LNCaP clone FGC (cell line): ENCODE measurements at regions not wholly inside any gene's neighbourhood (a gene's known extent, or its start where the extent isn't known, plus 50 kb on each side); places are given as distances from the start of the nearest gene placed in this dataset.

Source experiments
- DNase-seq: peaks from one replicate; pipeline ENCODE4 v3.0.0-alpha.2; 2011; ENCODE audit warnings: low read depth
- H3K4me3 ChIP-seq: 2 replicates; pipeline ENCODE4 v1.5.1; 2011; ENCODE audit warnings: mild to moderate bottlenecking, low read depth, low read length, control low read depth
- TF ChIP-seq, protein P1 (sequence below): IDR thresholded peaks from 2 replicates; pipeline ENCODE4 v1.5.1; 2012; ENCODE audit warnings: mild to moderate bottlenecking; ENCODE audit not compliant: control insufficient read depth, insufficient read depth; ENCODE audit errors: extremely low read depth

DNA sequence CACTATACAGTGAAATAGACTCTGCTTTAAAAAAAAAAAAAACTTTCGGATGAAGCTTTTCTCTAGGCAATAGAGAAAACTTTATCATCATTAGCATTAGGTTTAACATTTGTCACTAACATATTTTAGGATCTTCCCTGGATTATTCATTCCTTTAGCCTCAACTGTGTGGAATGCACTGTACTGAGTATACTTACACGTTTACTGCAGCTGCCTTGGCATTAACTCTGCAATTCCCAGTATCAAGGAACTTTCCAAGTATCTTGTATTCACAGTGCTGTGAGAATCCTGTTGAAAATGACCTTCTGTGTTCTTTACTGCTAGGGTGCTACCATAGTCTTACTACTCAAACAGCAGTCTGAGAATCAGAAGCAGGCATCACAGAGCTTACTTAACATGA is 328.2 kb upstream of the COL3A1 start:
- no peak for DNase-seq
- TF ChIP-seq, protein P1, sequence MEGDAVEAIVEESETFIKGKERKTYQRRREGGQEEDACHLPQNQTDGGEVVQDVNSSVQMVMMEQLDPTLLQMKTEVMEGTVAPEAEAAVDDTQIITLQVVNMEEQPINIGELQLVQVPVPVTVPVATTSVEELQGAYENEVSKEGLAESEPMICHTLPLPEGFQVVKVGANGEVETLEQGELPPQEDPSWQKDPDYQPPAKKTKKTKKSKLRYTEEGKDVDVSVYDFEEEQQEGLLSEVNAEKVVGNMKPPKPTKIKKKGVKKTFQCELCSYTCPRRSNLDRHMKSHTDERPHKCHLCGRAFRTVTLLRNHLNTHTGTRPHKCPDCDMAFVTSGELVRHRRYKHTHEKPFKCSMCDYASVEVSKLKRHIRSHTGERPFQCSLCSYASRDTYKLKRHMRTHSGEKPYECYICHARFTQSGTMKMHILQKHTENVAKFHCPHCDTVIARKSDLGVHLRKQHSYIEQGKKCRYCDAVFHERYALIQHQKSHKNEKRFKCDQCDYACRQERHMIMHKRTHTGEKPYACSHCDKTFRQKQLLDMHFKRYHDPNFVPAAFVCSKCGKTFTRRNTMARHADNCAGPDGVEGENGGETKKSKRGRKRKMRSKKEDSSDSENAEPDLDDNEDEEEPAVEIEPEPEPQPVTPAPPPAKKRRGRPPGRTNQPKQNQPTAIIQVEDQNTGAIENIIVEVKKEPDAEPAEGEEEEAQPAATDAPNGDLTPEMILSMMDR: no peak
- H3K4me3 ChIP-seq: no peak overlapping the region

DNA sequence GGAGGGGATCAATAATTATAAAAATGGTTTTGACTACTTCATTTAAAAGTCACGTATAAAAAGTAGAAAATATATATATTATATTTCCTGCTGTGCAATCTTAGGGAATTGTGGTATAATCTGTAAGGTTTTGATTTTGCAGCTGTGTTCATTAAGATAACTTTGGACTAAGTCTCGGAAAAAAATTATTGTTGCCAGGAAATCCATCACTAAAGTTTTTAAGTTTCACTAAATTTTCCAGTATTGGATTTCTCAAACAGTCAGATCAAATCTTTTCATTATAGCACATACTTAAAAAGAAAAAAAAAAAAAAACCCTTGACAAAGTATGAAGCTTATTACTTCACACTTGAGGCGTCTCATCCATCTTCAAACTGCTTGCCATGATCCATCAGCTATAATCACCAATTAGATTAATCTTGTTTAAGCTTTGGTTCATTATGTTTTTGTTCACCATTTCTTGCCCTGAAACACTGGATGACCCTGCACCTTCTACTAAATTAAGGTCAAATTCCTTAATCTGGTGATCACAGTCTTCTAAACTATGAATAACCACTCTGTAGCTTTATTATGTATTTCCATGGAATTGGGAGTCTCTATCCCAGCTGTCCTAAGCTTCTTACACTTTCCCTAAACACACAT is 326.6 kb upstream of the COL3A1 start:
- no peak for DNase-seq
- H3K4me3 ChIP-seq: no peak overlapping the region
- TF ChIP-seq, protein P1: no peak

DNA sequence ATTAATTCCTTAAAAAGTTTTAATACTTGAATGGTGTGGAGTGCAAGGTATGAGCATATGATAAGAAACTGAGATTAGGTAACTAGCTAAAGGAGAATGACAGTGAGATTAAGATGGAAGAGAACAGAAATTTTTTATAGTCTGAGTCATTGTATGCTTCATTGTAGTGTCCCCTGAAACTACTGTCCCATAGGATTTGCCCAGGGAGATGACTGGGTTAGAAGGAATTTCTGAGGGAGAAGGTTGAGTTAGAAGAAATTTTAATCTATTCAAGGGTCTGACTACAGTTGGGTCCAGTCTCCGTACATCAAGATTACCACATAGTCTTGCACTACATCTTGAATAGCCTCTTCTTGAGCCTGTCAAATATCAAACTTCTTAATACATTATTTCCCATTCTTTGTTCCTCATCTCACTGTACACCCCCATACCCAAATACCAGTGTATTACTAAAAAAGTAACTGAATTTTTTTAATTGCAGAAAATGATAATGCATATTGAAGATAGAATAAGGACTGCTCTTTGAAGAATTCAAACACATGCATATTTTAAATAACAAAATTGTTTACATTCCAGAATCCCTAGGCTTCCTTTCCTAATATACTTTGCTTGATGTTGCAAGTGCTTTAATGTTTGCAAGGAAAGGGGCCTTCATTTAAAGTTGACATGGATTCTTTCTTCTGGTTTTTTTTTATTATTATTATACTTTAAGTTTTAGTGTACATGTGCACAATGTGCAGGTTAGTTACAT is 314.3 kb upstream of the COL3A1 start:
- TF ChIP-seq, protein P1: no peak
- H3K4me3 ChIP-seq: no peak overlapping the region
- DNase-seq: no peak

DNA sequence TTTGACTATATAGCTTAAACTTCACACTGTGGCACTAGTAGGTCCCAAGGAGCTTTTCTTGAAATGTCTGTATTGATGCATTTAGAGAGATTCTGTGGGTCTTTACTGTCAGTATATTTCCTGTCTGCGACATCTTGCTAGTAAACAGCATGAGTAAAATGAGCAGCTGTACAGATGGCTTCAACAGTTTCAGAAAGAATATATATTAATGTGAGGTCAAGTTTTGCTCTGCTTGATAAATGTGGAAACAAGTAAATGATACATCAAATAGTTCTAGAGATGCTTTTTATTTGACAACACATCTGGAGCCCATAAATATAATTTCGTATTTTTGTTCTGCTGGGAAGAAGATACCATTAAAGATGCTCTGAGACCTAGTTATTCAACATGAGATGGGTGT is 310.9 kb upstream of the COL3A1 start:
- no peak overlapping the region for H3K4me3 ChIP-seq
- DNase-seq: no peak
- TF ChIP-seq, protein P1: no peak

DNA sequence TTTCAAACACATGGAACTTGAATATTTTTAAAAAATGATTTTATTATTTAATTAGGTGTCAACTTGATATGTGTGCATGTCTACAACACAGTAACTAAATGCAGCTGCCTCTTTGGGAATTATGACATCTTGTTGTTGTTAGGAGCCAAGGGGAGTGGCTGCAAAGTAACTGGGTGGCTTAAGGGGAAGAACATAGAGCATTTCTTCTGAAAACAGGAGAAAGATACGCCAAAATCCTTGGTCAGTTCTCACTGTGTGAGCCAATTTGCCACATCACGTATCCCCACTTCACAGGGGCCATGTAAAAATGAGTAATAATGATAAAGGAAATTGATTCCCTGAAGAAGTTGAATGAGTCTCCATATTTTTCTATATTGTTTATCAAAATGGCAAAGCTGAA is 309.8 kb upstream of the COL3A1 start:
- no peak for DNase-seq
- TF ChIP-seq, protein P1: no peak
- H3K4me3 ChIP-seq: no peak overlapping the region

DNA sequence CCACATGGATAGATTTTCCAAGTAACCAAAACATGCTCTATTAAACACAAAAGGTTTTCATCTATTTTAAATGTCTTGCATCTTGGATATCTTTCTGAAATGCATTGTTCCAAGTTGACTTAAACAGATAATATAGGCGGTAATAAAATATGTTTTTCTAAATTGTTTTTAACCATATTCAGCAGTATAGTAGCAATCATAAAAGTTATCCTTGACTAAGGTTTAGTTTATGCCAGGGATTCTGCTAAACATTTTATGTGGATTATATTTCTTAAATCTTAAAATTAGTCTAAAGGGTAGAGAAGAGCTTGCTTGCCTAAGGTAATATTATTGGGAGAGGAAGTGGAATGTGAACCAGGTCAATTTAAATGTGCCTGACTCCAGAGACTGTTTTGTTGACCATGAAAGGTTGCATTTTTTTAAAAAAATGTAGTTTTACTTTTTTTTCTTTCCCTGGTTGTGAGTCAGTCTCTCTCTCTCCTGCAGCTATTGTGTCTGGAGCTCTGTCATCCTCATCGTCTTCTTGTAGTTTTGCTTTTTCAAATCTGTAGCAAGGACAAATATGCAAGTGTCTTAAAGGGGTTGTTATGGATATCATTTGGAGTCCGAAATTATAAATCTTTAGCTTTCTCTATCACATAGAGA is 309.1 kb upstream of the COL3A1 start:
- TF ChIP-seq, protein P1: no peak
- H3K4me3 ChIP-seq: no peak overlapping the region
- DNase-seq: no peak
